OCI-M2 (cell line): ENCODE measurements at regions not wholly inside any gene's neighbourhood (a gene's known extent, or its start where the extent isn't known, plus 50 kb on each side); places are given as distances from the start of the nearest gene placed in this dataset.

Experiments
- DNase-seq: peaks from one replicate; lab custom pipeline; 2025; ENCODE audit not compliant: unreplicated experiment; lab: John Stamatoyannopoulos, UW

DNA sequence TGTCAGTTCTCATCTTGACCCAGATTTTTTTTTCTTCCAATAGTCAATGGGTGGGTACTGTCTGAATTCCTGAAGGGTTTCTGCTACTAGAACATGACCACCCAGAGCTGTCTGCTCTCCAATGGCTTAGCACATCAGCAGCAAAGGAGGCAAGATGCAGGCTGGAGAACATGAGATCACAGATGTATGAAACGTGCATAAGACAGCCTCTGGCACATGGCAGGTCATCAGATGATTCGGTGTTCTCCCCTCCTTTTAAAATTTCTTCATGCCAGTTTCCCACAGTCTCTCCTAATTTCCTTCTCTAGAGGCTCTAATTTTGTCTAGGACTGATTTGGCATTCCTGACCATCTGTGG lies 359.3 kb upstream of the TNP1 start:
- no peak for DNase-seq

GRCh38 chr2:217218269-217219163 lies 358.7 kb upstream of the TNP1 start:
- no peak for DNase-seq

GRCh38 chr2:217216982-217217381 lies 357.1 kb upstream of the TNP1 start:
- DNase-seq = no peak

DNA sequence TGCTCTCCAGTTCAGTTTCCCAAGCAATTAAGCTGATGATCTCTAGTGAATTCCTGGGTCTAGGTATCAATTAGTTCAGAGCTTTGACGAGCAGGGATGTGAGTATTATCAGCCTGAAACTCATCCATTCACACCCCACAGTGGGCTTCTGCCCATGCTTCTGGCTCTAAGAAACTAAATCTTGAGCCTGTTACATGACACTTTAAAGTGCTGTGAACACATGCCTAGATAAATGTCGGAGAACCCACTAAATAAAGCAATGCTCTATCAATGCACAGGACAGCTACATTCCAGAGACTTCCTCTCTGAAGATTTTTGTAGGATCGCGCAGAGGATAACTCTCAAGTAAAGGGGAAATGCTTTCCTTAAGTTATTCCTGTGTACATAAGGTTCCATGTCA lies 356.5 kb upstream of the TNP1 start:
- no peak for DNase-seq

- no peak for DNase-seq
Measured at GRCh38 chr2:217215877-217216276, 356.0 kb upstream of the TNP1 start.

DNA sequence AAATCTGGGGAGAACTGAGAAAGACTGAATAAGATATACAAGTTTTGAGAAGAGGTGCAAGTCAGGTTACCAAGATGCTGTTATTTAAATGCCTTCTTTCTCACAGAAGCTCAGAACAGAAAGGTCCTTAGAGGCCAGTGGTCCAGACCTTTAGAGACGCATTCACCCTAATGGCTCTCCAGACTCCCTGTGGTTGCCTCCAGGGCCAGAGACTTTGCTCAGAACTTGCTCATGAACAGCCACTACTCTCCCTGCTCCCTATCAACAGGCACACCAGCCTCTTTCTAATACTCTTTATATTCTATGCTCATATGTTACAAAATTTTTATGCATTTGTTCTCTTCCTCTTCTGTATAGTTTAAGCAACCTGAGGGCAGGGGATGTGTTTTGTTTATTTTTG lies 349.0 kb upstream of the TNP1 start:
- no peak for DNase-seq

DNA sequence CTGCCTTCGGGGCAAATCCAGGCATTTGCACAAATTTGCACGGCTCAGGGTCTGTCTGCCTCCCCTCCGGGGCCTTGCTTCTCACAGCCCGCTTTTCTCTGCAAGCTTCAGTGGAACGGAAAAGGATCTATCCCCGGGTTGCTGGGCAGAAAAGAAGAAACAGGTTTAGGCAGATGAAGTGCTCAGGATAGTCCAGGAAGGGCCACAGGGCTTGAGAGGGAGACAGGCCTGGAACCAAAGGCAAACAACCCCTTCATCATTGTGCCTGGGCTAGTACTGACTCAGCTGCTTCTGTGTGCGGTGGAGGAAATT lies 347.8 kb upstream of the TNP1 start:
- DNase-seq = no peak

GRCh38 chr2:217206907-217207698 lies 347.2 kb upstream of the TNP1 start:
- DNase-seq = no peak

GRCh38 chr2:217206016-217206725 lies 346.3 kb upstream of the TNP1 start:
- DNase-seq = no peak

DNA sequence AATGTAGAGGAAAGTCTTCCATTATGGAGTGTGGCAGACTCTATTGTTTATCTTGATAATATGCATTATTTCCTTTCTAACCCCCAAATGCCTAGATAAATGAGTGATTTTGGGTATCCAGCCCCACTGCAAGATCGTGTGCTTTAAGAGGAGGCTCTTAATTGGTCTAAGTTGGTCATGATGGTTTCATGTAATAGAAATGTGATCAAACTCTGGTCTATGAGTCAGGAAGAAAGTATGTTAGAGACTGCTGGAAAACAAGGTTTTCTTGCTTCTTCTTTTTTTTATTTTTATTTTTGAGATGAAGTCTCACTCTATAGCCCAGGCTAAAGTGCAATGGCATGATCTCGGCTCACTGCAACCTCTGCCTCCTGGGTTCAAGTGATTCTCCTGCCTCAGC lies 344.5 kb upstream of the TNP1 start:
- no peak for DNase-seq

DNA sequence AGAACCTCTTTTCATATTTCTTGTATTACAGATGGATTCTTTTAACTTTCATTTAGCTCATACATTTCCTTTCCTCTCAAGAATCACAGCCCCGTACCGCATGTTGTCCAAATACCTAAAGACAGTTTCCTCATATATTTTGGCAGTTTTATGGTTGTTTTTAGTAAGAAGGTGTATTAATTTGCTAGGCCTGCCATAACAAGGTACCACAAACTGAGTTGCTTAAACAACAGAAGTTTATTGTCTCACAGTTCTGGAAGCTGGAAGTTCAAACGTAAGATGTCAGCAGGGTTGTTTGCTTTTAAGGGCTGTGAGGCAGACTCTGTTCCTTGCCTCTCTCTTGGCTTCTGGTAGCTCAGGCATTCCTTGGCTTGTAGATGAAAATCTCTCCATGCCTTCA lies 343.2 kb upstream of the TNP1 start:
- no peak for DNase-seq

GRCh38 chr2:217199255-217199630 lies 339.4 kb upstream of the TNP1 start:
- DNase-seq = no peak

GRCh38 chr2:217195658-217196446 lies 336.0 kb upstream of the TNP1 start:
- DNase-seq = no peak

GRCh38 chr2:217195016-217195415 lies 335.2 kb upstream of the TNP1 start:
- DNase-seq = no peak

DNA sequence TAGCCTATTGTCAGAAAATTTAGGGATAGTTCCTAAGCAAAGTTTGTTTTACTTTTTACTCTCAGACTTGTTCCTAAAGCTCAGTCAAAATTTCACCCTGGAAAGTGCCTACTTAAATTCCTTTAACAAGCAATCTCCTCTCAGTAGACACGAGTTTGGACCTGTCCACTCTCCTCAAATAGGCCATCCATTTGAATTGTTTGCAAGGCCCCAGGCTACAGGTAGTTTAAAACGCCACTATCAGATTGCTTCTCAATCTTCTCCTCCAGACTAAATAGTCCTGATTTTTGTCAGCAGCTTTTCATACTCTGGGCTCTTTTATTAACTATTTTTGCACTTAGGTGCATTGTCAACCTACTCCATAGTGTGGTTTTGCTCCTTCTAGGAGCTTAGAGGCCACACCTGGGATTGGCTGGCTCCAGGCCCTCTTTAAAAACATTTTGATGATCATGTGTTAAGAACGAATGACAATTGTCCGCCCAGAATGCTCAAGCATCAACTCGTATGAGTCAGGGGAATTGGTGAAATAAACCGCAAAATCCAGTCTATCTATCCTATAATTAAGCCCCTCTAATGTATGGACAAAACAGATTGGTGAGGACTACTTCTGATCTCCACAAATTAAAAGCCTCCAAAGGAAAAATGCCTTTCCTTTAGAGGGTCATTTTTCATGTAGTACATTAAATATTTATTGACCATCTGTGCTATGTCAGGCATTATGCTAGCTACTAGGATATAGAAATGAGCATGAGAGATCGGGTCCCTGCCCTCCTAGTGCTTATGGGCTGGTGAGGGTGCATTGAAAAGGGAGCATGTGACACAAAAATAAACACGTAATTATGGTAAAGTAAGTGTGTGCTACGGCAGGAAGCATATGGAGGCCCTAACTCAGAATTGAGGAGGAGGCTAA lies 333.8 kb upstream of the TNP1 start:
- DNase-seq = no peak

- no peak for DNase-seq
Measured at GRCh38 chr2:217192366-217192765, 332.5 kb upstream of the TNP1 start.

- DNase-seq = no peak
Measured at GRCh38 chr2:217189747-217190146, 329.9 kb upstream of the TNP1 start.

- DNase-seq = no peak
Measured at GRCh38 chr2:217189131-217189530, 329.3 kb upstream of the TNP1 start.

GRCh38 chr2:217186668-217187159 lies 326.9 kb upstream of the TNP1 start:
- DNase-seq = no peak

DNA sequence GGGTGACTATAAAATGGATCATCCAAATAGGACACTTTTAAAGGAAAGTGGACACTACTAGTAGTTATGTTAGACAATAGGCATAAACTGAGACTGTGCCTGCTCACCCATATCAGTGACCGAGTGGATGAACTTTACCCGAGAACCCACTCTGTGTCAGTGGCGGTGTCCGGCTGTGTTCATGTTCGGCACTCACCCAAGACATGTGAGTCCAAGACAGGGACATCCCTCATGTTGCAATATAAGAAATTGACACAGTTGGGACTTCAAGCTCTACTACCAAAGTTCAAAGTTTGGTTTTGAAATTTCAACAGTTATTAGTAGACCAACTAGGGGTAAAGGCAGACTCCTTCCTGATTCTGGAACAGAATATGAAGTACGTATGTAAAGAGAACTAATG lies 326.3 kb upstream of the TNP1 start:
- no peak for DNase-seq
